ENCODE measurements at regions not wholly inside any gene's neighbourhood (a gene's known extent, or its start where the extent isn't known, plus 50 kb on each side); places are given as distances from the start of the nearest gene placed in this dataset.

DNA sequence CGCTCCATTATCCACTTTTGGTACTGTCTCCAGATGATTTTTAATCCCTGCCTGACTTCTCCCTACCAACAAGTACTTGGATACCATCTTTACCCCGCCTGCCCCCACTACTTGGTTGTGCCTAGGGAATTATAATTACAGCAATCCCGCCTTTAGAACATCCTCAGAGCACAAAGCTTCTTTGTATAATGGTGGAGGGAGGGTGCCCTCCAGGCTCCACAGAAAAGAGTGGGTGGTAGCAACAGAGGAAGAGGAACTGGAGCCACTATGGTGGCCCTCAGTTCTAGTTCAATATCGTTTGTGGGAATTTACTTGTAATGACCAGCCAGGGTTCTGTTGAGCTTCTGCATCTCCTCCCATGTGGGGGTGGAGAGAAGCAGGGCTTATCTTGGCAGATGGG lies 79.0 kb upstream of the RNF38 start:
- TF ChIP-seq, protein P1, sequence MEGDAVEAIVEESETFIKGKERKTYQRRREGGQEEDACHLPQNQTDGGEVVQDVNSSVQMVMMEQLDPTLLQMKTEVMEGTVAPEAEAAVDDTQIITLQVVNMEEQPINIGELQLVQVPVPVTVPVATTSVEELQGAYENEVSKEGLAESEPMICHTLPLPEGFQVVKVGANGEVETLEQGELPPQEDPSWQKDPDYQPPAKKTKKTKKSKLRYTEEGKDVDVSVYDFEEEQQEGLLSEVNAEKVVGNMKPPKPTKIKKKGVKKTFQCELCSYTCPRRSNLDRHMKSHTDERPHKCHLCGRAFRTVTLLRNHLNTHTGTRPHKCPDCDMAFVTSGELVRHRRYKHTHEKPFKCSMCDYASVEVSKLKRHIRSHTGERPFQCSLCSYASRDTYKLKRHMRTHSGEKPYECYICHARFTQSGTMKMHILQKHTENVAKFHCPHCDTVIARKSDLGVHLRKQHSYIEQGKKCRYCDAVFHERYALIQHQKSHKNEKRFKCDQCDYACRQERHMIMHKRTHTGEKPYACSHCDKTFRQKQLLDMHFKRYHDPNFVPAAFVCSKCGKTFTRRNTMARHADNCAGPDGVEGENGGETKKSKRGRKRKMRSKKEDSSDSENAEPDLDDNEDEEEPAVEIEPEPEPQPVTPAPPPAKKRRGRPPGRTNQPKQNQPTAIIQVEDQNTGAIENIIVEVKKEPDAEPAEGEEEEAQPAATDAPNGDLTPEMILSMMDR (IDR thresholded peaks at IDR 0.05; ENCODE audit: poor library complexity, severe bottlenecking), result no peak
- TF ChIP-seq POLR2AphosphoS5 (IDR thresholded peaks at IDR 0.05) (no peak), EP300 (conservative IDR thresholded peaks at IDR 0.05; ENCODE audit: poor library complexity, severe bottlenecking) (no peak), SMC3 (conservative IDR thresholded peaks at IDR 0.05; ENCODE audit: poor library complexity) (no peak)
